MM.1S (cell line): ENCODE measurements at regions not wholly inside any gene's neighbourhood (a gene's known extent, or its start where the extent isn't known, plus 50 kb on each side); places are given as distances from the start of the nearest gene placed in this dataset.

ENCODE experiments used
- DNase-seq: peaks from one replicate; pipeline ENCODE4 v3.0.0-alpha.2; 2015
- H2AFZ ChIP-seq: fragments of 300-600 bp; sonication (generic); 2 replicates; pipeline ENCODE4 v1.6.0; 2016; ENCODE audit warnings: antibody characterized with exemption, low read length
- H3F3A ChIP-seq: fragments of 300-600 bp; sonication (generic); 2 replicates; pipeline ENCODE4 v1.6.1; 2016; ENCODE audit warnings: mild to moderate bottlenecking, antibody characterized with exemption, low read length, moderate library complexity, mixed read lengths; ENCODE audit not compliant: insufficient read depth
- H3K27ac ChIP-seq: fragments of 300-600 bp; sonication (generic); 2 replicates; pipeline ENCODE4 v1.5.1; 2016; ENCODE audit warnings: mild to moderate bottlenecking, low read length
- H3K27me3 ChIP-seq: fragments of 300-600 bp; sonication (generic); replicated peaks from 2 replicates; pipeline ENCODE4 v1.6.0; 2016; ENCODE audit warnings: low read length; ENCODE audit not compliant: insufficient read depth
- H3K36me3 ChIP-seq: fragments of 300-600 bp; sonication (generic); replicated peaks from 2 replicates; pipeline ENCODE4 v1.6.1; 2016; ENCODE audit warnings: mild to moderate bottlenecking, low read length, mixed read lengths; ENCODE audit not compliant: insufficient read depth
- H3K4me1 ChIP-seq: fragments of 300-600 bp; sonication (generic); 2 replicates; pipeline ENCODE4 v1.6.1; 2016; ENCODE audit warnings: low read length, mixed read lengths
- H3K4me2 ChIP-seq: fragments of 300-600 bp; sonication (generic); 2 replicates; pipeline ENCODE4 v1.6.0; 2016; ENCODE audit warnings: low read depth, low read length
- H3K4me3 ChIP-seq: fragments of 300-600 bp; sonication (generic); 2 replicates; pipeline ENCODE4 v1.5.1; 2016; ENCODE audit warnings: low read length, mixed read lengths
- H3K79me2 ChIP-seq: fragments of 300-600 bp; sonication (generic); 2 replicates; pipeline ENCODE4 v1.6.1; 2016; ENCODE audit warnings: mixed run types, low read length, mixed read lengths
- H3K9ac ChIP-seq: fragments of 300-600 bp; sonication (generic); 2 replicates; pipeline ENCODE4 v1.6.1; 2016; ENCODE audit warnings: low read length, mixed read lengths
- H3K9me2 ChIP-seq: fragments of 300-600 bp; sonication (generic); replicated peaks from 2 replicates; pipeline ENCODE4 v1.6.1; 2016; ENCODE audit warnings: mild to moderate bottlenecking, low read length, mixed read lengths; ENCODE audit not compliant: insufficient read depth
- H3K9me3 ChIP-seq: fragments of 300-600 bp; sonication (generic); replicated peaks from 2 replicates; pipeline ENCODE4 v1.6.1; 2016; ENCODE audit warnings: mild to moderate bottlenecking, low read length, mixed read lengths; ENCODE audit not compliant: insufficient read depth
- H4K20me1 ChIP-seq: fragments of 300-600 bp; sonication (generic); 2 replicates; pipeline ENCODE4 v1.6.1; 2016; ENCODE audit warnings: mild to moderate bottlenecking, low read length, moderate library complexity, mixed read lengths; ENCODE audit not compliant: insufficient read depth
- EZH2 ChIP-seq: fragments of 300-600 bp; sonication (generic); optimal IDR thresholded peaks from 2 replicates; pipeline ENCODE3; 2017; ENCODE audit warnings: low read depth, mild to moderate bottlenecking, antibody characterized with exemption, low read length, mixed read lengths
- EZH2phosphoT487 ChIP-seq: fragments of 300-600 bp; sonication (generic); IDR thresholded peaks from 2 replicates; pipeline ENCODE4 v1.6.1; 2018; ENCODE audit warnings: antibody characterized with exemption, low read length
- TF ChIP-seq, protein P1 (sequence below): fragments of 300-600 bp; sonication (generic); IDR thresholded peaks from 2 replicates; pipeline ENCODE4 v1.5.1; 2016; ENCODE audit warnings: antibody characterized with exemption, low read length, mixed read lengths

DNA sequence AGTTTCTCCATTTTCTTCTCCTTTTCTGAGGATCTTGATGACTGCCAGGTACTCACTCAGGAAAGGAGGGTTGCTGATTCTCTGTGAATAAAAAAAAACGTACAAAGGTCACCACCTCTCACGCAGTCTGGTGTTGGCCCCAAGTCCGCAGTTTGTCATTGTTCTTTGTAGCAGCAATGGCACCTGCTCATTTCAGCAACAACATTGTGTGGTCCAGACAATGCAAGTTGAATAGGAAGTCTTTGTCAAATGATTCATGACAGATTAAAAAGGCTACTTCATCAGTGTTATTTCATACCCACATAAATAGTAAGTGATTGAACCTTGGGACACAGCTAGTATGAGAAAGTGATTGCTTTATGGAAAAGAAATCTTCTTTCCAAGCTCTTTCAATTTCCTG, 653.5 kb upstream of the MGMT start:
- Histone ChIP-seq H4K20me1 (no peaks in the 10 kb centered on the region), H3K27ac (no peak overlapping the region), H3K4me3 (no peak overlapping the region), H3K4me1 (no peaks in the 10 kb centered on the region), H3K36me3 (no peaks in the 10 kb centered on the region), H3K9ac (no peak overlapping the region), H3F3A (no peaks in the 10 kb centered on the region), H3K9me2 (no peaks in the 10 kb centered on the region), H3K9me3 (no peaks in the 10 kb centered on the region), H3K79me2 (no peaks in the 10 kb centered on the region), H3K27me3 (no peaks in the 10 kb centered on the region), H3K4me2 (no peak overlapping the region), H2AFZ (no peak overlapping the region)
- no peak for DNase-seq
- TF ChIP-seq EZH2phosphoT487 = no peak
- TF ChIP-seq EZH2 = no peak
- TF ChIP-seq, protein P1, sequence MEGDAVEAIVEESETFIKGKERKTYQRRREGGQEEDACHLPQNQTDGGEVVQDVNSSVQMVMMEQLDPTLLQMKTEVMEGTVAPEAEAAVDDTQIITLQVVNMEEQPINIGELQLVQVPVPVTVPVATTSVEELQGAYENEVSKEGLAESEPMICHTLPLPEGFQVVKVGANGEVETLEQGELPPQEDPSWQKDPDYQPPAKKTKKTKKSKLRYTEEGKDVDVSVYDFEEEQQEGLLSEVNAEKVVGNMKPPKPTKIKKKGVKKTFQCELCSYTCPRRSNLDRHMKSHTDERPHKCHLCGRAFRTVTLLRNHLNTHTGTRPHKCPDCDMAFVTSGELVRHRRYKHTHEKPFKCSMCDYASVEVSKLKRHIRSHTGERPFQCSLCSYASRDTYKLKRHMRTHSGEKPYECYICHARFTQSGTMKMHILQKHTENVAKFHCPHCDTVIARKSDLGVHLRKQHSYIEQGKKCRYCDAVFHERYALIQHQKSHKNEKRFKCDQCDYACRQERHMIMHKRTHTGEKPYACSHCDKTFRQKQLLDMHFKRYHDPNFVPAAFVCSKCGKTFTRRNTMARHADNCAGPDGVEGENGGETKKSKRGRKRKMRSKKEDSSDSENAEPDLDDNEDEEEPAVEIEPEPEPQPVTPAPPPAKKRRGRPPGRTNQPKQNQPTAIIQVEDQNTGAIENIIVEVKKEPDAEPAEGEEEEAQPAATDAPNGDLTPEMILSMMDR = no peak

- H4K20me1 ChIP-seq = no peaks in the 10 kb centered on the region
- DNase-seq = no peak
- no peak overlapping the region for H3K4me3 ChIP-seq
- H3K27me3 ChIP-seq = no peaks in the 10 kb centered on the region
- no peak overlapping the region for H3K27ac ChIP-seq
- no peaks in the 10 kb centered on the region for H3K4me1 ChIP-seq
- H3K4me2 ChIP-seq = no peak overlapping the region
- H3K9me3 ChIP-seq = no peaks in the 10 kb centered on the region
- no peaks in the 10 kb centered on the region for H3K9me2 ChIP-seq
- no peak overlapping the region for H2AFZ ChIP-seq
- H3K36me3 ChIP-seq = no peaks in the 10 kb centered on the region
- no peaks in the 10 kb centered on the region for H3F3A ChIP-seq
- TF ChIP-seq, protein P1 = no peak
- TF ChIP-seq EZH2phosphoT487 = no peak
- no peak for TF ChIP-seq EZH2
- no peak overlapping the region for H3K9ac ChIP-seq
- no peaks in the 10 kb centered on the region for H3K79me2 ChIP-seq
Observed at GRCh38 chr10:128814024-128814423, 653.0 kb upstream of the MGMT start.

- H2AFZ ChIP-seq = no peak overlapping the region
- no peak overlapping the region for H3K27ac ChIP-seq
- no peaks in the 10 kb centered on the region for H3K4me1 ChIP-seq
Observed at GRCh38 chr10:128814782-128815181, 652.3 kb upstream of the MGMT start.

More at GRCh38 chr10:128814782-128815181, 652.3 kb upstream of the MGMT start:
- no peak for DNase-seq
- no peaks in the 10 kb centered on the region for H3K79me2 ChIP-seq
- no peaks in the 10 kb centered on the region for H4K20me1 ChIP-seq
- H3K9ac ChIP-seq = no peak overlapping the region
- H3K4me2 ChIP-seq = no peak overlapping the region
- H3K9me2 ChIP-seq = no peaks in the 10 kb centered on the region
- no peaks in the 10 kb centered on the region for H3K27me3 ChIP-seq
- TF ChIP-seq, protein P1 = no peak
- TF ChIP-seq EZH2 = no peak
- TF ChIP-seq EZH2phosphoT487 = no peak
- no peaks in the 10 kb centered on the region for H3K9me3 ChIP-seq
- H3F3A ChIP-seq = no peaks in the 10 kb centered on the region
- no peaks in the 10 kb centered on the region for H3K36me3 ChIP-seq
- H3K4me3 ChIP-seq = no peak overlapping the region
